ENCODE measurements at regions not wholly inside any gene's neighbourhood (a gene's known extent, or its start where the extent isn't known, plus 50 kb on each side); places are given as distances from the start of the nearest gene placed in this dataset.

- BruUV-seq (replicated peaks) = no TSS peak
- WGBS, 2 experiments (ENCODE audit: extremely low coverage in 2 of 2, insufficient read length in 1 of 2) = 40% methylated on average over 1 of the region's 5 CpGs; no CpG with 5 or more reads in 1 of the 2 experiments
- Histone ChIP-seq H3K23ac (ENCODE audit: low read depth, low read length) (no peak overlapping the region), H3K9me1 (ENCODE audit: insufficient read depth, low read length) (no peaks in the 10 kb centered on the region), H3K4ac (ENCODE audit: low read depth, low read length) (no peak overlapping the region), H3K36me3 (ENCODE audit: control insufficient read depth, insufficient read depth, low read length) (no peaks in the 10 kb centered on the region), H2AFZ (replicated peaks; ENCODE audit: low read length, poor library complexity) (no peak overlapping the region), H3K27ac (ENCODE audit: insufficient read depth, low read length) (no peak overlapping the region), H3K79me1 (ENCODE audit: low read depth in 1 of 2, low read length in 2 of 2) (no peaks in the 10 kb centered on the region), H2BK120ac (ENCODE audit: low read depth, low read length) (no peak overlapping the region), H4K91ac (ENCODE audit: insufficient read depth, low read depth, low read length) (no peak overlapping the region), H3K27me3 (ENCODE audit: control insufficient read depth, insufficient read depth, low read length) (no peaks in the 10 kb centered on the region), H2AK5ac (ENCODE audit: low read depth, low read length) (no peak overlapping the region), H4K5ac (ENCODE audit: low read depth, low read length) (no peak overlapping the region), H3K9me3 (ENCODE audit: control insufficient read depth, insufficient read depth, low read length) (no peaks in the 10 kb centered on the region), H3K4me2 (ENCODE audit: low read depth, low read length) (no peak overlapping the region), H3K9ac (ENCODE audit: low read depth, low read length) (no peak overlapping the region), H3K4me1 (ENCODE audit: control insufficient read depth, insufficient read depth, low read length) (no peaks in the 10 kb centered on the region), H3K56ac (ENCODE audit: extremely low read depth, insufficient read depth, low read length) (no peak overlapping the region), H4K8ac (ENCODE audit: low read depth in 2 of 2, low read length in 2 of 2) (no peak overlapping the region), H3K4me3 (ENCODE audit: insufficient read depth, low read depth, low read length) (no peak overlapping the region), H3K14ac (replicated peaks; ENCODE audit: low read depth, low read length) (no peak overlapping the region), H2BK5ac (ENCODE audit: low read depth, low read length, poor library complexity, severe bottlenecking) (no peak overlapping the region), H2BK15ac (ENCODE audit: low read depth, low read length) (no peak overlapping the region), H2AK9ac (replicated peaks; ENCODE audit: low read depth, low read length, poor library complexity) (no peak overlapping the region), H4K20me1 (ENCODE audit: insufficient read depth, low read length) (no peaks in the 10 kb centered on the region), H3K18ac (ENCODE audit: low read depth, low read length) (no peak overlapping the region), H2BK20ac (ENCODE audit: low read depth, low read length) (no peak overlapping the region)
- ChIA-PET CTCF (no interaction called here), POLR2A (ENCODE audit: unreplicated experiment) (no interaction called here)
- dilution Hi-C loops (cut with HindIII; ENCODE audit: low sequenced_read_pairs, unreplicated experiment) (no loop called here), intact Hi-C loops (cut with micrococcal nuclease) (no loop called here), in situ Hi-C loops (cut with MboI; ENCODE audit: low sequenced_read_pairs) (no loop called here)
- no peak for TF ChIP-seq RAD21 (IDR thresholded peaks at IDR 0.05; ENCODE audit: low read length)
- no peak for TF ChIP-seq MAZ (IDR thresholded peaks at IDR 0.05; ENCODE audit: borderline replicate concordance, low read depth, low read length)
- no peak for TF ChIP-seq ELK1 (IDR thresholded peaks at IDR 0.05; ENCODE audit: borderline replicate concordance, low read depth, low read length)
- no peak for TF ChIP-seq RFX5 (IDR thresholded peaks at IDR 0.05; ENCODE audit: low read depth, low read length)
- no peak for TF ChIP-seq USF2 (IDR thresholded peaks at IDR 0.05; ENCODE audit: low read depth, low read length)
- TF ChIP-seq MXI1 (IDR thresholded peaks at IDR 0.05; ENCODE audit: borderline replicate concordance, low read depth, low read length) = no peak
- TF ChIP-seq FOS (IDR thresholded peaks at IDR 0.05; ENCODE audit: low read depth, low read length) = no peak
- TF ChIP-seq CTCF (conservative IDR thresholded peaks at IDR 0.05; ENCODE audit: low read depth, low read length) = no peak
- TF ChIP-seq NFE2L2 (IDR thresholded peaks at IDR 0.05; ENCODE audit: low read depth, low read length) = no peak
- no peak for TF ChIP-seq SMC3 (IDR thresholded peaks at IDR 0.05; ENCODE audit: low read depth, low read length)
- no peak for TF ChIP-seq MAFK (IDR thresholded peaks at IDR 0.05; ENCODE audit: low read depth, low read length)
- no peak for TF ChIP-seq BHLHE40 (IDR thresholded peaks at IDR 0.05; ENCODE audit: low read depth, low read length)
- TF ChIP-seq POLR2A (IDR thresholded peaks at IDR 0.05; ENCODE audit: low read depth, low read length) = no peak
- TF ChIP-seq CEBPB (IDR thresholded peaks at IDR 0.05; ENCODE audit: low read depth, low read length) = no peak
- TF ChIP-seq RCOR1 (IDR thresholded peaks at IDR 0.05; ENCODE audit: insufficient replicate concordance, low read length) = no peak
- no peak for TF ChIP-seq CHD1 (IDR thresholded peaks at IDR 0.05; ENCODE audit: low read depth, low read length)
- ATAC-seq (ENCODE audit: low read depth) = no peak
- no peak for DNase-seq
Observed at GRCh38 chr5:18068826-18069225, 434.6 kb downstream of the TAF11L14 start.

Measured in IMR-90 (cell line).